ENCODE measurements at regions not wholly inside any gene's neighbourhood (a gene's known extent, or its start where the extent isn't known, plus 50 kb on each side); places are given as distances from the start of the nearest gene placed in this dataset.

GRCh38 chr21:41008351-41008750 is 159.6 kb upstream of the BACE2 start:
- CTCF ChIA-PET (ENCODE audit: partially characterized antibody): interaction anchor here (0.7 to 1.0 kb wide), 2 partner anchors 29 to 37 kb away, joined by 3 read pairs; no protein-coding TSS in a partner anchor
- 93% methylated on average over 6 of the region's 6 CpGs; no CpG with 5 or more reads in 1 of the 2 experiments for WGBS, 2 experiments (ENCODE audit: extremely low coverage in 1 of 2, insufficient coverage in 1 of 2, insufficient read length in 1 of 2, insufficient replicate concordance in 2 of 2, low coverage in 1 of 2, low lambda C conversion rate in 2 of 2, missing lambda C conversion rate in 1 of 2)

More at GRCh38 chr21:41008351-41008750, 159.6 kb upstream of the BACE2 start:
- Histone ChIP-seq H4K91ac (replicated peaks; ENCODE audit: insufficient read length, low read length) (no peak overlapping the region), H3K9me3 (ENCODE audit: insufficient read depth in 2 of 2, low read depth in 1 of 2, low read length in 1 of 2) (no peaks in the 10 kb centered on the region), H2BK120ac (replicated peaks; ENCODE audit: low read depth, low read length) (no peak overlapping the region), H3K27ac (ENCODE audit: low read depth, low read length) (no peak overlapping the region), H3K18ac (ENCODE audit: extremely low read depth, low read length) (no peak overlapping the region), H3K4ac (replicated peaks; ENCODE audit: insufficient read length, low read depth, low read length) (no peak overlapping the region), H2BK5ac (ENCODE audit: low read depth, low read length) (no peak overlapping the region), H3K9ac (replicated peaks in 1 of 4; ENCODE audit: extremely low read depth in 1 of 4, low read depth in 3 of 4, low read length in 3 of 4) (no peak overlapping the region), H2BK15ac (ENCODE audit: low read length) (no peak overlapping the region), H3K36me3 (ENCODE audit: control insufficient read depth in 2 of 4, insufficient read depth in 4 of 4, low read length in 3 of 4) (no peaks in the 10 kb centered on the region), H2BK12ac (ENCODE audit: low read depth, low read length) (no peak overlapping the region), H3K23ac (ENCODE audit: insufficient read length) (no peak overlapping the region), H2BK20ac (ENCODE audit: low read length) (no peak overlapping the region), H2AK5ac (ENCODE audit: low read depth, low read length) (no peak overlapping the region), H4K5ac (ENCODE audit: insufficient read length, low read depth, low read length) (no peak overlapping the region), H3K4me3 (ENCODE audit: extremely low read depth in 1 of 4, insufficient read depth in 2 of 4, low read depth in 3 of 4, low read length in 4 of 4) (no peak overlapping the region), H4K20me1 (replicated peaks in 1 of 2; ENCODE audit: control insufficient read depth in 1 of 2, insufficient read depth in 2 of 2, low read length in 2 of 2) (peaks cover 0 to 2% of the 10 kb centered on the region in 2 experiments), H4K8ac (ENCODE audit: extremely low read depth, insufficient read depth, low read length) (no peak overlapping the region), H3K79me2 (ENCODE audit: control insufficient read depth in 1 of 2, insufficient read depth in 2 of 2, low read length in 2 of 2) (no peaks in the 10 kb centered on the region), H3K56ac (replicated peaks; ENCODE audit: insufficient read length, low read depth, low read length) (no peak overlapping the region), H3K14ac (ENCODE audit: insufficient read length) (no peak overlapping the region), H3K4me2 (ENCODE audit: insufficient read depth in 1 of 2, low read depth in 2 of 2, low read length in 2 of 2) (no peak overlapping the region), H2AFZ (ENCODE audit: low read length) (no peak overlapping the region), H3K27me3 (replicated peaks in 1 of 4; ENCODE audit: control insufficient read depth in 3 of 4, extremely low read depth in 1 of 4, insufficient read depth in 3 of 4, low read length in 3 of 4) (no peaks in the 10 kb centered on the region), H3K4me1 (replicated peaks in 1 of 4; ENCODE audit: control insufficient read depth in 3 of 4, insufficient read depth in 4 of 4, low read length in 3 of 4) (peaks cover 0 to 3% (median 0%) of the 10 kb centered on the region in 4 experiments; a peak in 1 of 7 replicates), H3K23me2 (ENCODE audit: low read depth, low read length) (peaks cover 11% of the 10 kb centered on the region; the same call in 1 of the 2 replicates), H3K79me1 (ENCODE audit: low read depth, low read length) (no peaks in the 10 kb centered on the region)
- POLR2A ChIA-PET (ENCODE audit: partially characterized antibody): no interaction called here
- DNase-seq (ENCODE audit: low read depth in 1 of 2, low spot score in 2 of 2) (no peak), FAIRE-seq (no peak)
- TF ChIP-seq ZNF274 (IDR thresholded peaks at IDR 0.05; ENCODE audit: borderline replicate concordance, extremely low read depth, low read length) (no peak), HDAC6 (IDR thresholded peaks at IDR 0.05; ENCODE audit: low read depth, low read length) (no peak), SP4 (IDR thresholded peaks at IDR 0.05; ENCODE audit: low read length) (no peak), TCF12 (IDR thresholded peaks at IDR 0.05; ENCODE audit: low read depth, low read length) (no peak), CBX5 (IDR thresholded peaks at IDR 0.05; ENCODE audit: low read depth, low read length) (no peak), CTBP2 (IDR thresholded peaks at IDR 0.05; ENCODE audit: borderline replicate concordance, insufficient read depth, insufficient read length, low read length) (no peak), SUZ12 (IDR thresholded peaks at IDR 0.05; ENCODE audit: low read length) (no peak), POLR2A (IDR thresholded peaks at IDR 0.05; ENCODE audit: control extremely low read depth in 1 of 2, low read depth in 2 of 2, low read length in 2 of 2) (no peak), RBBP5 (IDR thresholded peaks at IDR 0.05; ENCODE audit: borderline replicate concordance, low read depth, low read length) (no peak), SRF (IDR thresholded peaks at IDR 0.05; ENCODE audit: low read depth, low read length) (no peak), RNF2 (IDR thresholded peaks at IDR 0.05; ENCODE audit: borderline replicate concordance, low read depth, low read length, missing control alignments, poor library complexity, severe bottlenecking) (no peak), TEAD4 (IDR thresholded peaks at IDR 0.05; ENCODE audit: low read depth, low read length) (no peak), MAFK (IDR thresholded peaks at IDR 0.05; ENCODE audit: low read depth, low read length) (no peak), HDAC2 (IDR thresholded peaks at IDR 0.05; ENCODE audit: borderline replicate concordance in 1 of 2, low read depth in 2 of 2, low read length in 2 of 2) (no peak)

All from H1 (cell line).